Activated T-cell treated with anti-CD3 and anti-CD28 coated beads, Interleukin-2, amount 50 U/mL, for 4 hours (primary cell): ENCODE measurements at regions not wholly inside any gene's neighbourhood (a gene's known extent, or its start where the extent isn't known, plus 50 kb on each side); places are given as distances from the start of the nearest gene placed in this dataset.

Experiments used
- ATAC-seq, 2 donors: fragments of 200-7000 bp; cut with Tn5 transposase; one replicate each; pipeline ENCODE4 v1.10.0; 2021
- DNase-seq: peaks from one replicate; pipeline ENCODE4 v3.0.0-alpha.2; 2020
- H3K27me3 Mint-ChIP-seq: one replicate; pipeline ENCODE4 v1.8.0; 2021; ENCODE audit warnings: low read depth, mixed read lengths
- H3K36me3 Mint-ChIP-seq: one replicate; pipeline ENCODE4 v1.8.0; 2022; ENCODE audit warnings: mixed read lengths; ENCODE audit not compliant: insufficient read depth
- H3K4me1 Mint-ChIP-seq: one replicate; pipeline ENCODE4 v1.8.0; 2021; ENCODE audit warnings: low read depth, mixed read lengths
- H3K4me3 Mint-ChIP-seq: one replicate; pipeline ENCODE4 v1.8.0; 2021; ENCODE audit warnings: mild to moderate bottlenecking, moderate library complexity, mixed read lengths
- H3K9me3 Mint-ChIP-seq: one replicate; pipeline ENCODE4 v1.8.0; 2021; ENCODE audit warnings: mixed read lengths

DNA sequence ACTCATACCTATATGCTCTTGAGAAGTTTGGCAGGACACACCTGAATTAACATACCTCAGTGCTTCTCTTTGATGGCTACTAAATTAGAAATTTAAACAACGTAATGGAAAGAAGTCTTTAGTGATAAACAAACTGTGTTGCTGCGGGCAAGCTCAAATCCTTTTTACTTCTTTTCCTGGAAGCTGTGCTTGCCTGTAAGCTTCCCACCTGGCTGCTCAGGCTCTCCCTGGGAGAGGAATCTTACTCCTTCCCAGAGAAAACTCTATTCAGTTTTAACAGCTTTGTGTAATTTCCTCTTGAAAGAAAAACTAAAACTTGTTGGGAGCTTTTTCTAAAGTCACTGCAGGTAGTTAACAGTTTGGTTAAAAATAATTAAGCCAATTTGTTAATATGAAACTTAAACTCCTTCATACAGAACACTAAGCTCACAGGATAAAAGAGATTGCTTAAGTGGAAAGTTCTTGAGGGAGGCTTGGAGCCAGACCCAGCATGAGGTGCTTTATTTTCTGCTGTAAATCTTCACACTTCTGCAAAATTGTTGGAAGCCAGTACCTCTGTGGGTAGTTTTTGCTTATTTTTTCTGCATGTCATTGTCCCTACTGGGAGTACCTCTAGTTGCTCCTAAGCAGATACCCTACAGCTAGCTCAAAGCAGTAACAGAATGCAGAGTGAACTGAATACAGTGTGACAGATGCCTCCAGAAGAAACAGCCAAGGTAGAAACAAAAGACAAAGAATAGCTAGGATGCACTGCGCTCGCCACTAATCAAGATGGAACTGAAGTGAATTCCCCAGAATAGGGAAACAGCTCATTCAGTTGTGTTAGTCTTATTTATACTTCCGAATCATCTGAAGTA is 1253.0 kb downstream of the PCDH17 start:
- Mint-ChIP-seq H3K9me3 (no peaks in the 10 kb centered on the region), H3K4me1 (no peaks in the 10 kb centered on the region), H3K27me3 (no peaks in the 10 kb centered on the region), H3K36me3 (no peaks in the 10 kb centered on the region), H3K4me3 (no peak overlapping the region)
- DNase-seq = no peak
- ATAC-seq = no peak

DNA sequence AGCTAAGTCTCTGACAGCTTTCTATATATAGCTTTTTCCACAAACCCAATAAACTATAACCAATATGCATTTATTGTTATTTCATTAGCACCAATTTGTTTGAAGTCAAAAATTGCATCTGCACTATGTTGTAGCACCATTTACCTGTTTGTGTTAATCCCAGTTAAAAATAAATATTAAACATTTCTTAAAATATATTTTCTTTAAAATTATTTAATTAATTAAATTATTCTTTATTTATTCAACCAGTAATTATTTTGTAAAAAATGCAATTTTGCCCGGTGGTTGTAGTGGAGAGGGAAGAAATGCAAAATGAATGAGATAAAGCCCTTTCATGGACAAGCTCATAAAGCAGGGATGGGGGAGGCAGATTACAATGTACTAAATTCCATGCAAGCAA is 1257.9 kb downstream of the PCDH17 start:
- no peaks in the 10 kb centered on the region for H3K9me3 Mint-ChIP-seq
- H3K4me1 Mint-ChIP-seq = no peaks in the 10 kb centered on the region
- no peak overlapping the region for H3K4me3 Mint-ChIP-seq
- no peaks in the 10 kb centered on the region for H3K27me3 Mint-ChIP-seq
- no peaks in the 10 kb centered on the region for H3K36me3 Mint-ChIP-seq
- no peak for ATAC-seq
- DNase-seq = no peak

DNA sequence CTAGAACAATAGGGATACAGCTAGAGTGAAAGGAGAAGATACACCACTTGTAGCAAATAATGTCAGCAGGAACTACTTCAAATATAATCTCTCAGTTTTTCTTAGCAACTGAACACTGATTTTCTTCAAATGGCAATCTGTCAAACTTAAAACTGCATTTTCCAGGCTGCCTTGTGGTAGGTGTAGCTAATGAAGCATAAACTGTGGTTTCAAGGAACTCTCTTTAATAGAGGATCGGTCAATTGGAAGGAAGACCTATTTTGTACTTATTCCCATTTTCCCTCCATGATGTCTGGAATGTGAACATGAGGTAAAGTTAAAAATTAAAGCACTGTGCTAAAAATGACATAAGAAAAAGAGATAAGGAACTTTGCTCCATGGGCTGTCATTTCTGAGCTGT is 1261.9 kb downstream of the PCDH17 start:
- ATAC-seq (no peak), DNase-seq (no peak)
- Mint-ChIP-seq H3K36me3 (no peaks in the 10 kb centered on the region), H3K9me3 (no peaks in the 10 kb centered on the region), H3K27me3 (no peaks in the 10 kb centered on the region), H3K4me3 (no peak overlapping the region), H3K4me1 (no peaks in the 10 kb centered on the region)

DNA sequence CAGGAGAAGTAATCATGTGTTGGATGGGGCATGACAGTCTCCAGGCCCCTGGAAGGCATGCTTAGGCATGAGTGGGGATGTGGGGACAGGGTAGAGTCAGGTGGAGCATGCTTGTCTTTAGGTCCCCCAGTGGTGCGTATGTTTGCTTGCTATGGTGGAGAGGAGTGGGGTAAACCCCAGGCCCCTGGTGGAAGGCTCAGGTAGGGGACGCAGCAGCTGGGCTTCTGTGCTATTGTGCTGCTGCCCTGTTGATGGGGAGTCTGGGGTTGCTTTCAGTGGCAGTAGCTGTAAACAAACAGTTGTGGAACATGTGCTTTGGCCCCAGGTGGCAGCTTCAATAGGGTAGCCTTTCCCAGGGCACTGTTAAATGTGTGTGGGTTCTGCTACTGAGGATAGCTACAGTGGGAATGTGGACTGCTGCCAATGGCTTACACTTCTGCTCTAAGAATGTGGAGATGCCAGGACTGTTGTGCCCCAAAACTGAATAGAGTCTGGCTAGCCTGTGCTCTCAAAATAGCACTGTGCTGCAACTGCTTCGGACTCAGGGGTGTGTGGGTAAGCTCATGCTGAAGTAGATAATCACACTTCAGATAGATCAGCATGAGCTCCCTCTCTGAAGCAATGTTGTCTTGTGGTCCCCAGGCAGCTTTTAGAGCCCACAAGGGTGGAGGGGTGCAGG is 1257.3 kb downstream of the DIAPH3 start:
- DNase-seq (no peak), ATAC-seq (no peak)
- H3K4me3 Mint-ChIP-seq = no peak overlapping the region
- H3K4me1 Mint-ChIP-seq = no peaks in the 10 kb centered on the region
- H3K27me3 Mint-ChIP-seq = no peaks in the 10 kb centered on the region
- no peaks in the 10 kb centered on the region for H3K36me3 Mint-ChIP-seq
- H3K9me3 Mint-ChIP-seq = peaks cover 4% of the 10 kb centered on the region

DNA sequence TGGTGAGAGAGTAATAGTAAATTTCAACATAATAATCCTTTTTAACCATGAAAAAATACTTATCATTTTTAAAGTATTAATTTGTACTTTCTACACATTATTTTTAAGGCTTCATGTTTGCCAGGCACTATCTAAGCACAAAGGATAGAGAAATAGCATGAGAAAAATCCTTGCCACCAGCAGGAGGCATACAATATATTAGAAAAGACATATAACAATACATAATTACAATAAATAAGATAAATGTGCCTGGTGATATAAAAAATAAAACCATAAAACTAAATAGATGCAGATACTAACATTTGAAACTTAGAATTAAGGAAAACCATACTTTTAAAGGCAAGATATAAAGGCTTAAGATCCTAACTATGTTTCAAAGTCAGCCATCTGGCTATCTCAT is 1256.4 kb downstream of the DIAPH3 start:
- Mint-ChIP-seq H3K9me3 (peaks cover 4% of the 10 kb centered on the region), H3K27me3 (no peaks in the 10 kb centered on the region), H3K4me1 (no peaks in the 10 kb centered on the region), H3K36me3 (no peaks in the 10 kb centered on the region), H3K4me3 (no peak overlapping the region)
- ATAC-seq (no peak), DNase-seq (no peak)

DNA sequence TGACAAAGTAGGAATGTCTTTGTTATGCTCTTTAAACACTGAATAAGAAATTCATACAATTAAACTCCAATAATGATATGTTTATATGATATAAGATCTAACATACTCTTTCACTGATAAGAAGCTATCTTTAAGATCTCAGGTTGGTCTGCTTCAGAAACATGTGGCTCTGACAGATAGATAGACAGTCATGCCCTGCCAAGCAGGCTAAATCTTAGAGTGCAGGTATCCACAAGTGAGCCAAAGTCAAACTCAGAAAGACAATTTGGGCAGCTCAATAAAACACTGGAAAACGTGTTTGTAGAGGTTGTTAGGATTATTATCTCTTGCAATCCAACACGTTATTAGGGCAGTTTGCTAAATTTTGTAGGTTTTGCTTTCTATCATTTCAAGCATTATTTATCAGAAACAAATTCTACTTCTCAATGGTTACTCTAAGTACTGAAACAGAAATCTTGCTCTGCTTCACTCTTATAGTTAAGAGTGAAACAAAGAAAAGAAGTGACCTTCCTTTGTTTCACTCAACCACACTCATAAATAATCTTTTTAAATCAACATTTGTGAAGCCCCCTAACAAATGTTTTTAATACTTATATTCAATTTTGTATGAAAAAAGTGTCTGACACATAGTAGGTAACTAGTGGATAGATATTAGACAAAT is 1255.6 kb downstream of the DIAPH3 start:
- Mint-ChIP-seq H3K27me3 (no peaks in the 10 kb centered on the region), H3K9me3 (no peaks in the 10 kb centered on the region), H3K36me3 (no peaks in the 10 kb centered on the region), H3K4me1 (no peaks in the 10 kb centered on the region), H3K4me3 (no peak overlapping the region)
- ATAC-seq (no peak), DNase-seq (no peak)

DNA sequence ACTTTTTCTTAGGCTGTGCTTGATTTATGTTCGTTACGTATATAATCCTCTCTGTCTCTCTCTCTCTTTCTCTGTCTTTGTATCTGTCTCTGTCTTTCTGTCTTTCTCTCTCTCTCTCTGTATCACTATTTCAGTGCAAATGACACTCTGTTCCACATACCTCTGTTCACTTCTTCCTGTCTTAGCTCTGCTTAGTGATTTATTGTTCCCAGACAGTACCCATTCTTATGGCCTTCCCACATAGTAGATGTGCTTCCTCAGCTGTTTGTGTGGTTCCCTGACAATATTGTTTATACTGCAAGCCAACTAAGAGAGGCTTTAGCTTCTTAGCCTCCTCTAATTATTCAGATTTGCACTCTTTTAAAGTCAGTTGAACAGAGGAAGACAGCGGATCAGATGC is 1244.2 kb downstream of the DIAPH3 start:
- Mint-ChIP-seq H3K4me3 (no peak overlapping the region), H3K9me3 (peaks cover 24% of the 10 kb centered on the region), H3K36me3 (no peaks in the 10 kb centered on the region), H3K27me3 (no peaks in the 10 kb centered on the region), H3K4me1 (no peaks in the 10 kb centered on the region)
- DNase-seq = no peak
- ATAC-seq = no peak

DNA sequence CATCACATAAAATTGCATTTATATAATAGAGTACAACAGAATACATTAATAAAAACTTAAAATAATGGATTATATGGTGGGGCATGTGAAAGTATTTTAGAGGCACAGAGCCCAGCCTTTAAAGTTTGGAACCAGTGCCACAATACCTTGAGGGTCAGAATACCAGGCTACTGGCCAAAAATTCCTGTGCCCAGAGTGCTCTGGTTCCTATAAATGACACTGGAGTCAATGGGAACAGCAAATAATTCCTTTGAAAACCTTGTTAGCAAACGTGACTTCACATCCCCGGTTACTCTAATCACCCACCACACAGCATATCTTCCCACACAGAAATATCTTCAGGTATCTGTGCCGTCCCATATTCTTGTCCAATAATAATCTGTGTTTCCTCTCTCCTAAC is 1242.6 kb downstream of the DIAPH3 start:
- H3K4me3 Mint-ChIP-seq = no peak overlapping the region

DNA sequence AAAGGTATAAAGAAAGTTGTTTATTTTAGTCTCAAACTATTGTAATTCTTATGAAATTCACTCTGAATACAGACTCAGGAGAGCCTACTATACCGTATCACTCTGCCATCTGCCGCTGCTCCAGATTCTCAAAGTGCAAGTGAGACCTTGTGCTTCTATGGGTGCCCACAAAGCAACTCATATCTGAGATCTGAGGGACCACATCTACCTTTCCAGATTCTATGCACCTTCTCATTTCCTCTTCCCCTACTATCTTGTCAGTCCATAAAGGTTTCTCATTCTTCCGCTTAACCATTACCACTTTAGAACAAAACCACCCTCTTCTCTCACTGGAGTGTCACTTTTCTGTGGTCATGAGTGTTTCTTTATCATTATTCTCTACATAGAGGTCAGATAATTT is 1236.9 kb downstream of the DIAPH3 start:
- no peak for DNase-seq
- H3K4me3 Mint-ChIP-seq = no peak overlapping the region
- peaks cover 20% of the 10 kb centered on the region for H3K9me3 Mint-ChIP-seq
- no peaks in the 10 kb centered on the region for H3K36me3 Mint-ChIP-seq
- ATAC-seq = no peak
- no peaks in the 10 kb centered on the region for H3K4me1 Mint-ChIP-seq
- no peaks in the 10 kb centered on the region for H3K27me3 Mint-ChIP-seq

More for the DNA sequence above, 1242.6 kb downstream of the DIAPH3 start:
- peaks cover 23% of the 10 kb centered on the region for H3K9me3 Mint-ChIP-seq
- DNase-seq (no peak), ATAC-seq (no peak)
- no peaks in the 10 kb centered on the region for H3K36me3 Mint-ChIP-seq
- H3K4me1 Mint-ChIP-seq = no peaks in the 10 kb centered on the region
- no peaks in the 10 kb centered on the region for H3K27me3 Mint-ChIP-seq

DNA sequence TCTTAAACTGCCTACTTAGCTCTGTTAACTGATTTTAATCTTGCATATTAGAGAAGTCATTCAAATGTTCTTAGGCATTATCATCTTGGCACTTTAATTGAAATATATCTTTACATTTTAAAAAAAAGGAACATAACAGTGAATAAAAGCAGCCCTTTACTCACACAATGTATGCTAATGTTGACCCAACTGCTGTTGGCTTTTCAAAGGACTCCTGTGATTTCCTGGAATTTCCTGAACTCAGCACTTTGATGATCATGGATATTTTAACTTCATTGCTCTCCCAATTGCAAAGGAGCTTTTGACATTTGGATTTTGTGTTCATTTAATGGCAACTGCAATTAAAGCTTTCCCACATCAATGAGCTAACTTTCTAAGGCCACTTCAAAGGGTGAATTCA is 1230.3 kb downstream of the DIAPH3 start:
- H3K36me3 Mint-ChIP-seq = no peaks in the 10 kb centered on the region
- DNase-seq = no peak
- H3K9me3 Mint-ChIP-seq = peaks cover 5% of the 10 kb centered on the region
- no peak overlapping the region for H3K4me3 Mint-ChIP-seq
- no peak for ATAC-seq
- no peaks in the 10 kb centered on the region for H3K4me1 Mint-ChIP-seq
- no peaks in the 10 kb centered on the region for H3K27me3 Mint-ChIP-seq

DNA sequence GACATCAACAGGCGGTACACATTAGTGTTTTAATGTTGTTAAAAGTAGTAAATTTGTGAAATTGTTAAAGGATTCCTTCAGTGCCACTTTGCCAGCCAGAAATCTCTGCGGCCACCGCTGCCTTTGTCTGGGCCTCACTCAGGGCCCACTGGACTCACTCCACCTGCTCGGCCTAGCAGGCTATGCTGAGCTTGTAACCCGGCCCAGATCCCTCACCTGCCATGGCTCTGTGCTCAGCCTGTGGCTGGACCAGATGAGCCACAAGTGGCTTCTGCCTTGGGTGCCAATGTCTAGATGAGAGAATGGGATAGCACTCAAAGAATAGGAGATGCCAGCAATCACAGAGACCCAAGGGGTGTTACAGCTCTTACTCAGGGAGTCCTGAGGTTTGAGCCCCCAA is 1228.0 kb downstream of the DIAPH3 start:
- peaks cover 9% of the 10 kb centered on the region for H3K9me3 Mint-ChIP-seq
- no peak for DNase-seq
- ATAC-seq = no peak
- no peaks in the 10 kb centered on the region for H3K36me3 Mint-ChIP-seq
- H3K4me3 Mint-ChIP-seq = no peak overlapping the region
- H3K4me1 Mint-ChIP-seq = no peaks in the 10 kb centered on the region
- no peaks in the 10 kb centered on the region for H3K27me3 Mint-ChIP-seq

DNA sequence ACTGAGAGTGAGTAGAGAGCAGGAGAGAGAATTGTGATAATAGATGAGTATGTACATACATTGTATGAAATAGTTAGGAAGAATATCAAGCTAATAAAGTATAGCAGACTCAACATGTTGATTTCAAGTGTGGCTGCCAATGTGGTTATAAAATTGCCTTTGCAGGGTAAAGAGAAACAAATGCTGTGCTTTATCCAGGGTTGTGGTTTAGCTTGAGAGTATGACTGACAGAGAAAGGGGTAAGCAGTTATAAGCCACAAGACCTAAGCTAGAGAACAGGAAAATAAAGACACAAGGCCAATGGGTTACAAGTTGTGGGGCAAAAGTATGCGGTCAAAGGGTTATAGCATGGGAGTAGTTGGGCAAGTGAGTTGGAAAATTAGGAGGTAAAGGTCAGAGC is 1217.5 kb downstream of the DIAPH3 start:
- H3K4me1 Mint-ChIP-seq = no peaks in the 10 kb centered on the region
- peaks cover 41% of the 10 kb centered on the region for H3K9me3 Mint-ChIP-seq
- DNase-seq = no peak
- no peaks in the 10 kb centered on the region for H3K27me3 Mint-ChIP-seq
- no peaks in the 10 kb centered on the region for H3K36me3 Mint-ChIP-seq
- H3K4me3 Mint-ChIP-seq = no peak overlapping the region
- no peak for ATAC-seq

DNA sequence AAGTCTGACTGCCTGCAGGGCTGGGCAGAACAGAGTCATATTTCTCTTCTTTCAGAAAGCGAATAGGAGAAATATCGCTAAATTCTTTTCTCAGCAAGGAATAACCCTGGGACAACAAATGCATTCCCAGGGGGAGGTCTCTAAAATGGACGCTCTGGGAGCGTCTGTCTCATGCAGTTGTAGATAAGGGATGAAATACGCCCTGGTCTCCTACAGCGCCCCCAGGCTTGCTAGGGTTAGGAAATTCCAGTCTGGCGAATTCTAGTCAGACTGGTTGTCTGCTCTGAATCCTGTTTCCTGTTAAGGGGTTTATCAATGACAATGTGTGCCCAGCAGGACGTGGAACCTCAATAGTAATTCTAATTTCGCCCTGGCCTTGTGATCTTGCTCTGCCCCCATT is 1214.1 kb downstream of the DIAPH3 start:
- peaks cover 42% of the 10 kb centered on the region for H3K9me3 Mint-ChIP-seq
- no peaks in the 10 kb centered on the region for H3K36me3 Mint-ChIP-seq
- DNase-seq (no peak), ATAC-seq (no peak)
- no peaks in the 10 kb centered on the region for H3K27me3 Mint-ChIP-seq
- no peak overlapping the region for H3K4me3 Mint-ChIP-seq
- H3K4me1 Mint-ChIP-seq = no peaks in the 10 kb centered on the region

DNA sequence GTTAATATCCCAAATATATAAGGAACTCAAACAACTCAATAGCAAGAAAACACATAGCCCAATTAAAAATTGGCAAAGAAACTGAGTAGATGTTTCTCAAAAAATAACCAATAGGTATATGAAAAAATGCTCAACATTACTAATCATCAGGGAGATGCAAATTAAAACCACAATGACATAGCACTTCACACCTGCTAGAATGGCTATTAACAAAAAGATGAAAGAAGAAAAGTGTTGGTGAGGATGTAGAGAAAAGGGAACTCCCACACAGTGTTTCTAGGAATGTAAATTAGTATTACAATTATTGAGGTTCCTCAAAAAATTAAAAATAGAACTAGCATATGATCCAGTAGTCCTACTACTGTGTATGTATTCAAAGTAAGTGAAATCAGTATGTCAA is 1212.8 kb downstream of the DIAPH3 start:
- no peaks in the 10 kb centered on the region for H3K4me1 Mint-ChIP-seq
- no peaks in the 10 kb centered on the region for H3K36me3 Mint-ChIP-seq
- peaks cover 36% of the 10 kb centered on the region for H3K9me3 Mint-ChIP-seq
- DNase-seq (no peak), ATAC-seq (no peak)
- no peak overlapping the region for H3K4me3 Mint-ChIP-seq
- no peaks in the 10 kb centered on the region for H3K27me3 Mint-ChIP-seq

DNA sequence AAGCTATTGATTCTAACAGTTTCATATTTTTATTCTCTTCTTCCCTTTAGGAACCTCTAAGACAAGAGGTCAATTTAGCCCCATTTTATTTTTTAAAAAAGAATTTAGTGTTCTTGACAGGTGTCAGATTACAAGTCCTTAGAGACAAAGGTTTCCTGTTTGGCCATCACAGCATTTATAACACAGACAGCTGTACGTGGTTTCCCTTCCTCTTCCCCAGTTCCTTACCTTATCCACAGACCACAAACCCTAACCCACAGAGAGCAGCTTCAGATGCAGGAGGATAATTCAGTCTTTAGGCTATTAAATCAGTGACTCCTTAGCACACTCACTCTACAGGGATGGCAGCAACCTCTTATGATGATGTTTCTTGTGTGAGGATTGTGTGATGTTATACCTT is 1210.1 kb downstream of the DIAPH3 start:
- H3K4me3 Mint-ChIP-seq = no peak overlapping the region
- ATAC-seq = no peak

More for the DNA sequence above, 1210.1 kb downstream of the DIAPH3 start:
- Mint-ChIP-seq H3K36me3 (no peaks in the 10 kb centered on the region), H3K9me3 (peaks cover 25% of the 10 kb centered on the region), H3K27me3 (no peaks in the 10 kb centered on the region), H3K4me1 (no peaks in the 10 kb centered on the region)
- no peak for DNase-seq
